ENCODE measurements at regions not wholly inside any gene's neighbourhood (a gene's known extent, or its start where the extent isn't known, plus 50 kb on each side); places are given as distances from the start of the nearest gene placed in this dataset.
"Not testable (repeated sequence)": the region's sequence is repeated elsewhere in the genome, so short reads cannot be mapped to it uniquely, and the experiment has no call there.

DNA sequence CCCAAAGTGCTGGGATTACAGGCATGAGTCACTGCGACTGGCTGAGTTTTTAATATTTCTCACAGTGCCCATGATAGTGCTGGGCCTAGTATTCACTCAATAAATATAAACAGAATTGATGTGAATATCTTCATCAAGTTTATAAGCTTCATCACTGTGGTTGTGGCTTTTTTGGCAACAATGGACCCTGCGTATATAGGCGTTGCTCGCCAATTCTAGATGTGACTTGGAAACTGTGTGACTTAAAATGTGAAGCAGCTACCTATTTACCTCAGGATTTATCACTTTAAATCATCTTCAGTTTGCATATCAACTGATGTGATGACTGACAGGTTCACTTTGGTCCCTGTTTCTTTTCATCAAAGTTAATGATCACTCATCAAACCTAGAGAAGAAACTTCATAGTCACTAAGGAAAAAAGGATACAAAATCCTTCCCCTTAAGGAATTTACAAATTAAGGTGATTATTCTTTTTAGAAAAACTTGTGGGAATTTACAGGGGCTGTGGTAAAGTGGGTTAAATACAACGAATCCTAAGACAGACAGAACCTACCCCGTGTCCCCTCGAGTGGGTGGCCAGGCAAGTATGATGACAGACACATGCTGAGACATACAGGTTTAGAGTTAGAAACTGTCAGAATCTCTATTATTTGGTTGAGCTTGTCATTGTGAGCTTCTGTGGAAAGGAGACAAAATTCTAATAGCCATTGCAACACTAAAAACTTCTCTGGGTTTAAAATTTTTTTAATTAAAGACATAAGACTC lies 101.3 kb downstream of the AKAP11 start:
- Mint-ChIP-seq H3K4me1 (peaks cover 36% of the 10 kb centered on the region), H3K36me3 (peaks cover 4% of the 10 kb centered on the region), H3K9me3 (peaks cover 2% of the 10 kb centered on the region), H3K27me3 (no peaks in the 10 kb centered on the region), H3K4me3 (no peak overlapping the region), H3K27ac (no peak overlapping the region)
- POLR2A ChIA-PET: interaction anchor here (0.6 kb wide), 1 partner anchor 9 kb away, joined by 3 read pairs; no protein-coding TSS in a partner anchor
- ATAC-seq (ENCODE audit: low read depth) (no peak), DNase-seq (no peak)

DNA sequence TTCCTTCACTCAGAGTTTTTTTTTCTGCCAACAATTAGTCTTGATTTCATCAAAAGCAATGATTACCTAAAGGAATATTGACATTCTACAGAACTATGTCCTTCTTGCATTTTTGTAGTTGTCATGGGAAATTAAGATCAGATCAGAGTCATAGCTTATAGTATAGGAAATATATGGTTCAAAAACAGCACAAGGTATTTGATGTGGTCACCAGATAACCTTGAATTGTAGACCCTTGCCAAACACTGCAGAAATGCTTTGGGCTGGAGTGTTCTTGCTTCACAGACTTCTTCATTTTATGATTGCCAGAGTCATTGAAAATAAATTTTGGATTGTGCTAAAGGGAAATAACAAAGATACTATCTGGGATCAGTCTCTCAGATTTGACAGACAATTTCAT lies 103.7 kb downstream of the AKAP11 start:
- no peaks in the 10 kb centered on the region for H3K27me3 Mint-ChIP-seq
- peaks cover 2% of the 10 kb centered on the region for H3K9me3 Mint-ChIP-seq
- DNase-seq (no peak), ATAC-seq (ENCODE audit: low read depth) (no peak)
- no peak overlapping the region for H3K27ac Mint-ChIP-seq
- POLR2A ChIA-PET: no interaction called here
- peaks cover 54% of the 10 kb centered on the region for H3K4me1 Mint-ChIP-seq
- peaks cover 5% of the 10 kb centered on the region for H3K36me3 Mint-ChIP-seq
- no peak overlapping the region for H3K4me3 Mint-ChIP-seq

DNA sequence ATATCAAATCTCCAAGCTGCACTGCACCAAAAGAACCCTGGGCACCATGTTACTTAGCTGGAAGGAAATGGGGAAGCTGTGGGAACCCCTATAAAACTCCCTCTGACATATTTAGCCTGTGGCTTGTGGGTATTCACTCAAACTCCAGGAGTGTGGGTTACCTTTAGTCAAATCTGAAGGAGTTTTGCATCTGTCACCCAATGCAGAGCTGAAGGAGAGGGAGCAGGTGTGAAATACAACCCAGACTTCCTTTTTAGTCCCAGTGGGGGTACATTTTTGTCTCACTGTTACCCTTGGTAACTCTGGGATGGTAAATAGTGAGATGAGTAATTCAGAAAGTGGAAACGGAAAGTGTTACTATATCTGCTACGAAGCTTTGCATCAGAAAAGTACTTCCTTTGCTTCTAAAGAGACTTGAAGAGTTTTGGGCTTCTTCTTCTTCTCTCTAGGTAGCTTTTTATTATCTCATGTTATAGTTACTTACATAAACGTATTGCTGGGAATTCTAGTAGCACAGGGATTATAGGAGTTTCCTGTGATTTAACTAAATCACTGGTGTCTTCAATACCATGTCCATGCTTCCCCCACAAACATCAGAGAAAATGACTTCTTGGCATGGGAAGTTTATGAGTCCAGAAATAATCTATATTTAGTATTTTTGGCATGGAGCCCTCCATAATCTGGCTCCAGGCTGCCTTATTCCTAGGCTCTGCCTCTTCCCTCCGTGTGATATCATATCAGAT lies 105.9 kb downstream of the AKAP11 start:
- H3K9me3 Mint-ChIP-seq: peaks cover 3% of the 10 kb centered on the region
- peak overlapping the region; percentile 89 for H3K27ac Mint-ChIP-seq
- peaks cover 5% of the 10 kb centered on the region for H3K36me3 Mint-ChIP-seq
- DNase-seq: no peak
- peak; percentile 77 for ATAC-seq (ENCODE audit: low read depth)
- POLR2A ChIA-PET: interaction anchor here (0.8 to 2.6 kb wide), 7 partner anchors 10 to 614 kb away, joined by 3 to 15 read pairs (median 10); partner anchors contain the start of genes AKAP11 and EPSTI1
- H3K4me3 Mint-ChIP-seq: peak overlapping the region; percentile 57
- H3K4me1 Mint-ChIP-seq: peaks cover 47% of the 10 kb centered on the region
- no peaks in the 10 kb centered on the region for H3K27me3 Mint-ChIP-seq

DNA sequence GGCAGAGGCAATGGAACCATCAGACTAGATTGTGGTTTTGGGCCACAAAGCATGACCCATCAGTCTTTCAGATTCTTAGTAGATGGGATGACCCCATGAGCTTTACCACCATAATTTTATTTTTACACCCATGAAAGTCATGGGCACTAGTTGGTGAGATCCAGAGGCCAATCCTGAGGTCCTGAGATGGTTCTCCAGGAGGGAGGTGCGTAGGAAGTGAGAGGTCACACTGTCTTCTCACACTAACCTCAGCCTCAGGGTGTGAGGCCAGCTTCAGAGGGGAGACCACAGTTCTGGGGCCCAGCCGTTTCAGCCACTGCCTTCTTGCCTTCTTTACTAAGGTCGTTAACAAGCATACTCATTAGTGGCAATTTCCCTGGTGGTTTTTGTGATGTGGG lies 106.4 kb downstream of the AKAP11 start:
- Mint-ChIP-seq H3K27ac (peak overlapping the region; percentile 89), H3K4me1 (peaks cover 46% of the 10 kb centered on the region), H3K4me3 (peak overlapping the region; percentile 57), H3K36me3 (peaks cover 5% of the 10 kb centered on the region), H3K27me3 (no peaks in the 10 kb centered on the region), H3K9me3 (peaks cover 5% of the 10 kb centered on the region)
- POLR2A ChIA-PET: interaction anchor here (0.8 to 2.6 kb wide), 6 partner anchors 10 to 614 kb away, joined by 3 to 15 read pairs (median 12); partner anchors contain the start of genes AKAP11 and EPSTI1
- ATAC-seq (ENCODE audit: low read depth) (peak; percentile 7), DNase-seq (no peak)

DNA sequence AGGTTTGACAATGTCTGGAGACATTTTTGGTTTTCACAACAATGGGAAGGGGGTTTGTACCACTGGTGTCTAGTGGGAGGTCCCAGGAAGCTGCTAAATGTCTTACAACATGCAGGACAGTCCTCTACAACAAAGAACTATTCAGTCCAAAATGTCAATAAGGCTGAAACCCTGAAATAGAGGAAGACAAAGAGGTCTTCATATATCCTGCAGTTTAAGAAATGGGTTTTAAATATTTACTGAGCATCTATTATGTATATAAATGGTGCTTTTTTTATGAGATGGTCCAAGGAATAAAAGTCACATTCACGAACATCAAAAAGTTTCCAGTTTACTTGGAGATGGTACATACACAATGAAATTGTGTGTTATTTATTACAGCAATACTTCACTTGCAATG lies 107.3 kb downstream of the AKAP11 start:
- Mint-ChIP-seq H3K4me3 (no peak overlapping the region), H3K27me3 (no peaks in the 10 kb centered on the region), H3K27ac (peak overlapping the region; percentile 89), H3K4me1 (peaks cover 49% of the 10 kb centered on the region), H3K36me3 (peaks cover 5% of the 10 kb centered on the region), H3K9me3 (peaks cover 6% of the 10 kb centered on the region)
- POLR2A ChIA-PET: interaction anchor here (2.3 to 2.6 kb wide), 2 partner anchors 9 to 13 kb away, joined by 13 to 15 read pairs; no protein-coding TSS in a partner anchor
- no peak for ATAC-seq (ENCODE audit: low read depth)
- DNase-seq: no peak

DNA sequence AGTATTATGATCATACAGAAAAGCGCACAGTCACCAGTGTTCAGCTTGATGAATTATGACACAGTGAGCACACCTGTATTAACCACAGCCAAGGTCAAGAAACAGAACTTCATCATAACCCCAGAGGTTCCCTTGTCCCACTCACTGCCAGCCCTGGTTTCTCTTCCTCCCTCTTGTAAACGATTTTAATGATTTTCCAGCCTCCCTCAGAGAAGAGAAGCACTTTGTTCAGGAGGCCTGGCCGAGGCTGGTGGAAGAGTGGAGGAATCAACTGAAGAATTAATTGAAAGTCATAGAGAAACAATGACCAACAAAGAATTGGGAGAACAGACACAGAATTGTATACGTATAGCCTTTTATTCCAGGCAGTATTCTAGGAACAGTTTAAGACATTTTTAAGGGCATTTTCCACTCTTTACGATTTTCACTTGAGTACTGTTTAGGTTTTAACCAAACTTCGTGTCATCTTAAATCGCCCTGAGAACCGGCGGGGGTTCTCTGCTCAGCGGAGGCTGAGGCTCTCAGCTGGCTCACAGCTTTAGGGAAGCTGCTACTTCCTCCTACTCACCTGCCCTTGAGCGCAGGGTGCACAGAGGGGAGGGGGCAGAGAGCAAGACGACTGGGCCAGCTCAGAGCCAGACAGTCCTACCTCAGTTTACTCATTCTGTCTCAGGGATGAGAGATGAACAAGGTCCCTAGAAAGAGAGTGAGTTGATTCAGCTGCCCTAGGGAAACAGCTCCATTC lies 108.6 kb downstream of the AKAP11 start:
- POLR2A ChIA-PET: interaction anchor here (0.8 to 2.8 kb wide), 2 partner anchors 12 to 16 kb away, joined by 3 to 13 read pairs; no protein-coding TSS in a partner anchor
- ATAC-seq (ENCODE audit: low read depth): no peak
- Mint-ChIP-seq H3K27me3 (no peaks in the 10 kb centered on the region), H3K4me3 (no peak overlapping the region), H3K36me3 (peaks cover 4% of the 10 kb centered on the region), H3K27ac (peak overlapping the region; percentile 67), H3K9me3 (peaks cover 8% of the 10 kb centered on the region), H3K4me1 (peaks cover 46% of the 10 kb centered on the region)
- DNase-seq: no peak

DNA sequence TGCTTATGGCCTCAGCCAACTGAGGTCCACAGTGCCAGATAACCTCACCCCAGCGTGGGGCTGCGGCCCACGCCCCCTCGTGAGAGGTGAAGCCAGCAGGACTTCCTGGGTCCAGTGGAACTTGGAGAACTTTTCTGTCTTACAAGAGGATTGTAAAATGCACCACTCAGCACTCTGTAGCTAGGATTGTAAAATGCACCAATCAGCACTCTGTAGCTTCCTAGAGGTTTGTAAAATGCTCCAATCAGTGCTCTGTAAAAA lies 109.1 kb downstream of the AKAP11 start:
- Mint-ChIP-seq H3K4me3 (no peak overlapping the region), H3K27ac (no peak overlapping the region), H3K4me1 (peaks cover 42% of the 10 kb centered on the region)

DNA sequence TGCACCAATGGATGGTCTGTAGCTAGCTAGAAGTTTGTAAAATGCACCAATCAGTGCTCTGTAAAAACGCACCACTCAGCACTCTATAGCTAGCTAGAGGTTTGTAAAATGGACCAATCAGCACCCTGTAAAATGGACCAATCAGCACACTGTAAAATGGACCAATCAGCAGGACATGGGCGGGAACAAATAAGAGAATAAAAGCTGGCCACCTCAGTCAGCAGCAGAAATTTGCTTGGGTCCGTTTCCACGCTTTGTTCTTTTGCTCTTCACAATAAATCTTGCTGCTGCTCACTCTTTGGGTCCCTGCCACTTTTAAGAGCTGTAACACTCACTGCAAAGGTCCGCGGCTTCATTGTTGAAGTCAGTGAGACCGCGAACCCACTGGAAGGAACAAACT lies 109.5 kb downstream of the AKAP11 start:
- DNase-seq; H3K4me3 Mint-ChIP-seq; H3K9me3 Mint-ChIP-seq; ATAC-seq (ENCODE audit: low read depth); H3K27me3 Mint-ChIP-seq; H3K36me3 Mint-ChIP-seq; H3K27ac Mint-ChIP-seq: not testable (repeated sequence)
- H3K4me1 Mint-ChIP-seq: peaks cover 42% of the 10 kb centered on the region
- POLR2A ChIA-PET: interaction anchor here (0.8 to 2.8 kb wide), 2 partner anchors 11 to 15 kb away, joined by 3 to 13 read pairs; no protein-coding TSS in a partner anchor

More for the DNA sequence above, 109.1 kb downstream of the AKAP11 start:
- Mint-ChIP-seq H3K36me3 (peaks cover 3% of the 10 kb centered on the region), H3K27me3 (no peaks in the 10 kb centered on the region), H3K9me3 (peaks cover 8% of the 10 kb centered on the region)
- DNase-seq: no peak
- POLR2A ChIA-PET: interaction anchor here (0.8 to 2.8 kb wide), 2 partner anchors 12 to 16 kb away, joined by 3 to 13 read pairs; no protein-coding TSS in a partner anchor
- ATAC-seq (ENCODE audit: low read depth): no peak

DNA sequence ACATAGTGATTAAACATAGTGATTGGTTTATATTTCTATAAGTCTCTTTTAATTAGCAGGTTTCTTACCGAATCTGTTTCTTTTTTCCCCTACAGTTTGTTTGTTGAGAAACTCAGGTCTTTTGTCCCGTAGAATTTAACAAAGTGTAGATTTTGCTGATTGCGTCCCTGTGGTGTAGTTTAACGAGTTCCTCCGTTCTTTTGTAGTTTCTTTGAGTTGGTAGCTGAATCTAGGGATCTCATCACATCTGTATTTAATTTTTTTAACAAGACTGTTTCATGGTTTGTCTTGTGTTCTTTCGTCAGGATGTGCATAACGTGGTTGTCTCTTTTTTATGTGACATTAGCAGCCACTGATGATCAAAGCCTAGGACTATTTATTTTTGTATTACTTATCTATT lies 111.1 kb downstream of the AKAP11 start:
- H3K36me3 Mint-ChIP-seq: peaks cover 3% of the 10 kb centered on the region
- H3K27ac Mint-ChIP-seq: no peak overlapping the region
- peaks cover 40% of the 10 kb centered on the region for H3K4me1 Mint-ChIP-seq
- ATAC-seq (ENCODE audit: low read depth): no peak
- no peak for DNase-seq
- no peaks in the 10 kb centered on the region for H3K27me3 Mint-ChIP-seq
- POLR2A ChIA-PET: no interaction called here
- peaks cover 9% of the 10 kb centered on the region for H3K9me3 Mint-ChIP-seq
- H3K4me3 Mint-ChIP-seq: no peak overlapping the region

DNA sequence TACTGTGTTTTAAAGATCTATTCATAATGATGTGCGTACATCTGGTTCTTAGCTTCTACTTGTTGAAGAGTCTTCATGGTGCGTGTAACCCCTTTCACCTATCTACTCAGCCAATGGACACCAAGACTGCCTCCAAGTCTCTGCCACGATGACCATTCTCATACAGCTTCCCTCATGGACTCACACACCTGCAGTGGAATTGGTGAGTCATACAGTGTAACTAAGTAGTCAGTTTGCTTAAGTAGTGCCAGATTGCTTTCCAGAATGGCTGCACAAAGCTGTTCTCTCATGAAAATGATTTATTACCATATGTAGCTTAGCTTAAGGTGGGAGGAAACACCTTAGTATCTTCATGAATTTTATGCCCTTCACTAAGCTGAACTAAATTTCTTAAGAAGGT lies 112.3 kb downstream of the AKAP11 start:
- H3K27ac Mint-ChIP-seq: no peak overlapping the region
- no peak for ATAC-seq (ENCODE audit: low read depth)
- no peak overlapping the region for H3K4me3 Mint-ChIP-seq

DNA sequence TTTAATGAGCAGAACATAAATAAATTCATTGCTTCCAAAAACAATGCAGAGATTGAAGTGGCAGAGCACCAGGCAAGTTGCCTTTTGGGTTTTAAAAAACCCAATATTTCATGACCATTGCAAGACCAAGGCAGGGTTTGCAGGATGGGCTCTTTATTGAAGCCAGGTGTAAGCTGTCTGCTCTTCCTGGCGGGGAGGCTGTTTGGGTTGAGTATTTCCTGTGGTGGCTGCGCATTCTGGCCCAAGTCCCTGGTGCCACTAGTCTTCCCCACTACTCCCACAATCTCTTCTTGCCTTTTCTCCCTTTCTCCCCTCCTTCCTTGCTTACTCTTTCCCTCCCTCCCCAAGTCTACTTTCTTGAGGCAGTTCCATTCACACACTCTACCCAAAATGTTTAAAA lies 116.4 kb downstream of the AKAP11 start:
- H3K36me3 Mint-ChIP-seq: peaks cover 10% of the 10 kb centered on the region
- peaks cover 47% of the 10 kb centered on the region for H3K4me1 Mint-ChIP-seq
- H3K9me3 Mint-ChIP-seq: peaks cover 6% of the 10 kb centered on the region
- no peak overlapping the region for H3K4me3 Mint-ChIP-seq
- peak overlapping the region; percentile 17 for H3K27ac Mint-ChIP-seq
- no peaks in the 10 kb centered on the region for H3K27me3 Mint-ChIP-seq
- no peak for DNase-seq
- no peak for ATAC-seq (ENCODE audit: low read depth)
- POLR2A ChIA-PET: interaction anchor here (1.0 to 2.0 kb wide), 2 partner anchors 8 to 10 kb away, joined by 3 to 13 read pairs; no protein-coding TSS in a partner anchor

More for the DNA sequence above, 112.3 kb downstream of the AKAP11 start:
- Mint-ChIP-seq H3K36me3 (peaks cover 4% of the 10 kb centered on the region), H3K27me3 (no peaks in the 10 kb centered on the region), H3K4me1 (peaks cover 38% of the 10 kb centered on the region), H3K9me3 (peaks cover 9% of the 10 kb centered on the region)
- POLR2A ChIA-PET: interaction anchor here (0.5 to 1.2 kb wide), 3 partner anchors 9 to 1823 kb away, joined by 3 to 4 read pairs (median 4); no protein-coding TSS in a partner anchor
- DNase-seq: no peak

DNA sequence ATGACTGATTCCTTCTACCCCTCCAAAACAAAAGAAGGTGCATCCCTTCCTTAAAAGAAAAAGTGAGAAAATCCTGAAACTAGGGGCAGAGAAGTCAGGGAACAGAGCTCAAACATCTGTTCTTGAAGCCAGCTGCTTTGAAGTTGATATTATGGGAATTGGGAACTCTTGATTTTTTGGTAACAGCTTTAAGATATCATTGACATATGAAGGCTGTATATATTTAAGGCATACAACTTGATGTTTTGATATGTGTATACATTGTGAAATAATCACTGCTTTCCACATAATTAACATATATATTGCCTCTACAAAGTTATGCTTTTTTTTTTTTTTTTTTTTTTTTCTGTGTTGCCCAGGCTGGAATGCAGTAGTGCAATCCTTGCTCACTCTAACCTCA lies 117.1 kb downstream of the AKAP11 start:
- no peak for ATAC-seq (ENCODE audit: low read depth)
- H3K9me3 Mint-ChIP-seq: peaks cover 6% of the 10 kb centered on the region
- no peak overlapping the region for H3K27ac Mint-ChIP-seq
- H3K27me3 Mint-ChIP-seq: no peaks in the 10 kb centered on the region
- DNase-seq: no peak
- H3K4me1 Mint-ChIP-seq: peaks cover 52% of the 10 kb centered on the region
- no peak overlapping the region for H3K4me3 Mint-ChIP-seq
- H3K36me3 Mint-ChIP-seq: peaks cover 10% of the 10 kb centered on the region
- POLR2A ChIA-PET: interaction anchor here (2.0 kb wide), 1 partner anchor 11 kb away, joined by 13 read pairs; no protein-coding TSS in a partner anchor

DNA sequence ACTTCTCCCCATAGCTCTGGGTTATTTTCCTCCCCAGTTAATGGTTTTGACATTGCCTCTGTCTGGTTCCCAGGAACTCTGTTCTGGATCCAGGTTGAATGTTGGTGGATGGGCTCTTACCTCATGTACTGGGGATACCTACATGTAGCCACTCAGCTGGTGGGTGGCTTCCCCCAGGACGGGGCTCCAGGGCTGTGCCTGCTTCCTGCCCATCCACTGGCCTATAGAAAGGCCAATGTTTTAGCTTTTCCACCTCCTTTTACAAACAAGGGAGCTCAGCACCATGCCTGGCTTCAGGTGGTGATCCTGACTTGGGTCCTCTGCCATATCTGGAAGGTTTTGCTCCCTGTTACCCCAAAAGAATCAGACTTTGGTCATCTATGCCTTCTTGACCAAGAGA lies 120.2 kb downstream of the AKAP11 start:
- no peaks in the 10 kb centered on the region for H3K27me3 Mint-ChIP-seq
- peaks cover 10% of the 10 kb centered on the region for H3K36me3 Mint-ChIP-seq
- peaks cover 2% of the 10 kb centered on the region for H3K9me3 Mint-ChIP-seq
- DNase-seq: no peak
- peaks cover 73% of the 10 kb centered on the region for H3K4me1 Mint-ChIP-seq
- ATAC-seq (ENCODE audit: low read depth): no peak
- POLR2A ChIA-PET: interaction anchor here (0.6 to 2.4 kb wide), 7 partner anchors 8 to 86 kb away, joined by 3 to 15 read pairs (median 4); no protein-coding TSS in a partner anchor
- H3K27ac Mint-ChIP-seq: peak overlapping the region; percentile 97
- H3K4me3 Mint-ChIP-seq: peak overlapping the region; percentile 64
